Stomach (tissue), 4 donors: ENCODE measurements at regions not wholly inside any gene's neighbourhood (a gene's known extent, or its start where the extent isn't known, plus 50 kb on each side); places are given as distances from the start of the nearest gene placed in this dataset.

Experiments
- EP300 ChIP-seq: sonication (generic); formaldehyde crosslinking; IDR thresholded peaks from one replicate; pipeline ENCODE4 v1.6.1; 2017; ENCODE audit warnings: antibody characterized with exemption
- POLR2A ChIP-seq, 4 donors: fragments of 450-650 bp; IDR thresholded peaks; one replicate each; pipeline ENCODE4 v1.6.1; 2016; ENCODE audit warnings: antibody characterized with exemption in 4 of 4, control low read depth in 2 of 4, mild to moderate bottlenecking in 1 of 4, moderate library complexity in 1 of 4
- POLR2AphosphoS5 ChIP-seq, 3 donors: sonication (generic); formaldehyde crosslinking; IDR thresholded peaks; one replicate each; pipeline ENCODE4 v1.6.1; 2016; ENCODE audit warnings: antibody characterized with exemption in 3 of 3
- TF ChIP-seq, protein P1 (sequence below), 7 experiments: fragments of 450-650 bp in 4 of 7; fragments of 200-600 bp in 3 of 7; sonication (generic) in 3 of 7; IDR thresholded peaks; one replicate each; pipeline ENCODE4 v1.5.1; 2016 to 2019; ENCODE audit warnings: antibody characterized with exemption in 7 of 7, control low read depth in 2 of 7, mild to moderate bottlenecking in 1 of 7

DNA sequence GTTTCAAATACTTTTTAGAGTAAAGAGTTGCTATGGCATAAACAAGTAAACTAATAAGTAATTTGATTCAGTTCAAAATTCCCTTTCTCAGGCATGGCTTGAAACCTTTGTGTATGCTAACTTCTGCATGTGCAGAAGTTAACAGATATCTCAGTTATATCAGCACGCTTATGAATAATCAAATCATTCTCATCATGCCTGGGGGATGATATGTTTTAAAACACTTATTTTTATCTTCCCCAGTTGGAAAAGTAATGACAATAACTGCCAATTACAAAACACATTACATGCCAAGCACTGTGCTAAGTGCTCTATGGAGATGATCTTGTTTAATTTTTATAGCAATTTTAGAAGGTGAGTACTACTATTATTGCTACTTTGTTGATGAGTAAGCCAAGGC is 146.4 kb downstream of the YIPF5 start:
- TF ChIP-seq, protein P1, sequence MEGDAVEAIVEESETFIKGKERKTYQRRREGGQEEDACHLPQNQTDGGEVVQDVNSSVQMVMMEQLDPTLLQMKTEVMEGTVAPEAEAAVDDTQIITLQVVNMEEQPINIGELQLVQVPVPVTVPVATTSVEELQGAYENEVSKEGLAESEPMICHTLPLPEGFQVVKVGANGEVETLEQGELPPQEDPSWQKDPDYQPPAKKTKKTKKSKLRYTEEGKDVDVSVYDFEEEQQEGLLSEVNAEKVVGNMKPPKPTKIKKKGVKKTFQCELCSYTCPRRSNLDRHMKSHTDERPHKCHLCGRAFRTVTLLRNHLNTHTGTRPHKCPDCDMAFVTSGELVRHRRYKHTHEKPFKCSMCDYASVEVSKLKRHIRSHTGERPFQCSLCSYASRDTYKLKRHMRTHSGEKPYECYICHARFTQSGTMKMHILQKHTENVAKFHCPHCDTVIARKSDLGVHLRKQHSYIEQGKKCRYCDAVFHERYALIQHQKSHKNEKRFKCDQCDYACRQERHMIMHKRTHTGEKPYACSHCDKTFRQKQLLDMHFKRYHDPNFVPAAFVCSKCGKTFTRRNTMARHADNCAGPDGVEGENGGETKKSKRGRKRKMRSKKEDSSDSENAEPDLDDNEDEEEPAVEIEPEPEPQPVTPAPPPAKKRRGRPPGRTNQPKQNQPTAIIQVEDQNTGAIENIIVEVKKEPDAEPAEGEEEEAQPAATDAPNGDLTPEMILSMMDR (IDR thresholded peaks at IDR 0.05), result no peak
- TF ChIP-seq POLR2A (IDR thresholded peaks at IDR 0.05) (no peak), EP300 (no peak), POLR2AphosphoS5 (IDR thresholded peaks at IDR 0.05) (no peak)
